ENCODE measurements at regions not wholly inside any gene's neighbourhood (a gene's known extent, or its start where the extent isn't known, plus 50 kb on each side); places are given as distances from the start of the nearest gene placed in this dataset.

DNA sequence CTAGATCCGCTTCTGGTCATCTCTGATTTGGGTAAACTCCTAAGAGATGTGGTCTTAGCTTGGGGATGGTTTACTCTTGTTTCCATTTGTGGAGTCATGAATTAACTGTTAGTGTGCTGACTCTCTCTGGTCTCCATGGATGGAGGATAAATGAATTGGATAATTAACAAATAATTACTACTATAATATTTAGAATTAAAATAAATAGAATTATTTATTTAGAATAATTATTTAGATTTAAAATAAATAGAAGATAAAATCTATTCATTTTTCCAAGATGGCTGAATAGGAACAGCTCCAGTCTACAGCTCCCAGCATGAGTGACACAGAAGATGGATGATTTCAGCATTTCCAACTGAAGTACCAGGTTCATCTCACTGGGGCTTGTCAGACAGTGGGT lies 1587.4 kb upstream of the AGA start:
- TF ChIP-seq, protein P1, sequence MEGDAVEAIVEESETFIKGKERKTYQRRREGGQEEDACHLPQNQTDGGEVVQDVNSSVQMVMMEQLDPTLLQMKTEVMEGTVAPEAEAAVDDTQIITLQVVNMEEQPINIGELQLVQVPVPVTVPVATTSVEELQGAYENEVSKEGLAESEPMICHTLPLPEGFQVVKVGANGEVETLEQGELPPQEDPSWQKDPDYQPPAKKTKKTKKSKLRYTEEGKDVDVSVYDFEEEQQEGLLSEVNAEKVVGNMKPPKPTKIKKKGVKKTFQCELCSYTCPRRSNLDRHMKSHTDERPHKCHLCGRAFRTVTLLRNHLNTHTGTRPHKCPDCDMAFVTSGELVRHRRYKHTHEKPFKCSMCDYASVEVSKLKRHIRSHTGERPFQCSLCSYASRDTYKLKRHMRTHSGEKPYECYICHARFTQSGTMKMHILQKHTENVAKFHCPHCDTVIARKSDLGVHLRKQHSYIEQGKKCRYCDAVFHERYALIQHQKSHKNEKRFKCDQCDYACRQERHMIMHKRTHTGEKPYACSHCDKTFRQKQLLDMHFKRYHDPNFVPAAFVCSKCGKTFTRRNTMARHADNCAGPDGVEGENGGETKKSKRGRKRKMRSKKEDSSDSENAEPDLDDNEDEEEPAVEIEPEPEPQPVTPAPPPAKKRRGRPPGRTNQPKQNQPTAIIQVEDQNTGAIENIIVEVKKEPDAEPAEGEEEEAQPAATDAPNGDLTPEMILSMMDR (IDR thresholded peaks at IDR 0.05; ENCODE audit: low read length): no peak
- TF ChIP-seq EZH2 (optimal IDR thresholded peaks at IDR 0.05; ENCODE audit: low read depth, low read length): no peak
- no peak for TF ChIP-seq EZH2phosphoT487 (IDR thresholded peaks at IDR 0.05; ENCODE audit: low read length)

All from MM.1S (cell line).